Lower lobe of right lung (tissue), 2 donors: ENCODE measurements at regions not wholly inside any gene's neighbourhood (a gene's known extent, or its start where the extent isn't known, plus 50 kb on each side); places are given as distances from the start of the nearest gene placed in this dataset.

Experiments used
- ATAC-seq, 2 donors: fragments of 200-7000 bp; cut with Tn5 transposase; one replicate each; pipeline ENCODE4 v1.9.1; 2020 to 2022; ENCODE audit warnings: mild to moderate bottlenecking in 2 of 2, moderate library complexity in 2 of 2
- DNase-seq: peaks from one replicate; pipeline ENCODE4 v3.0.0-alpha.2; 2020
- H3K27ac ChIP-seq: fragments of 200-600 bp; one replicate; pipeline ENCODE4 v1.8.0; 2022
- H3K27me3 ChIP-seq: fragments of 200-600 bp; one replicate; pipeline ENCODE4 v1.8.0; 2022; ENCODE audit warnings: low read depth
- H3K36me3 ChIP-seq: fragments of 200-600 bp; one replicate; pipeline ENCODE4 v1.8.0; 2022; ENCODE audit warnings: mild to moderate bottlenecking
- H3K4me1 ChIP-seq: fragments of 200-600 bp; one replicate; pipeline ENCODE4 v1.8.0; 2022
- H3K4me3 ChIP-seq: fragments of 200-600 bp; one replicate; pipeline ENCODE4 v1.8.0; 2022; ENCODE audit warnings: mild to moderate bottlenecking
- H3K9me3 ChIP-seq: fragments of 200-600 bp; one replicate; pipeline ENCODE4 v1.8.0; 2022
- intact Hi-C: fragments of 100-400 bp; cut with DNase I; formaldehyde crosslinking; loops from one replicate; pipeline ENCODE4 v1.11.0; 2022
- TF ChIP-seq, protein P1 (sequence below): fragments of 200-600 bp; IDR thresholded peaks from one replicate; pipeline ENCODE4 v1.8.0; 2022; ENCODE audit warnings: antibody characterized with exemption, mild to moderate bottlenecking
- donor health status: DM: no; HTN: yes; CAD: no; lungs with severe emphysema.

DNA sequence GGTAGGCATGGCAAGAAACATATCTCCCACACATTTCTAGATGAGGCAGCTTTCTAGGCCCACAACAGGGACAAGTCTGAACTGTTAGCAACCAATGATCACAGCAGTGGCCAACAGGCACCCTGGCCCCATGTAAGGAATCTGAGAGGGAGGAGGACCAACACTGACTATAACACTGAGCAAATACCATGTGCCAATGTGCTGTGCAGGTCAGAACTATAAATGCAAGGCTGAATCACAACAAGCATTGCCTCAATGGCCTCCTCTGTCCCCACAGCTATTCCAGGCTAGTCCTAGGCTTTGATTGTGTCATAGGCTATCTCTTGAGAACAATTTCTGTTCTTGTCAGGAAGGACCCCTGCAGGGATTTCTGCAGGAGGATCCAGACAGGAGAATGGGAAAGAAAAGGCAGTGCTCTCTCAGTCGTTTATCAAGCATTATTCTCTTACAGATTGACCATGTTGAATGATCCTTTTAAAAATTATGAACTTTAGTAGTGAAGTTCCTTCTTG is 221.2 kb downstream of the TLE1 start:
- TF ChIP-seq, protein P1, sequence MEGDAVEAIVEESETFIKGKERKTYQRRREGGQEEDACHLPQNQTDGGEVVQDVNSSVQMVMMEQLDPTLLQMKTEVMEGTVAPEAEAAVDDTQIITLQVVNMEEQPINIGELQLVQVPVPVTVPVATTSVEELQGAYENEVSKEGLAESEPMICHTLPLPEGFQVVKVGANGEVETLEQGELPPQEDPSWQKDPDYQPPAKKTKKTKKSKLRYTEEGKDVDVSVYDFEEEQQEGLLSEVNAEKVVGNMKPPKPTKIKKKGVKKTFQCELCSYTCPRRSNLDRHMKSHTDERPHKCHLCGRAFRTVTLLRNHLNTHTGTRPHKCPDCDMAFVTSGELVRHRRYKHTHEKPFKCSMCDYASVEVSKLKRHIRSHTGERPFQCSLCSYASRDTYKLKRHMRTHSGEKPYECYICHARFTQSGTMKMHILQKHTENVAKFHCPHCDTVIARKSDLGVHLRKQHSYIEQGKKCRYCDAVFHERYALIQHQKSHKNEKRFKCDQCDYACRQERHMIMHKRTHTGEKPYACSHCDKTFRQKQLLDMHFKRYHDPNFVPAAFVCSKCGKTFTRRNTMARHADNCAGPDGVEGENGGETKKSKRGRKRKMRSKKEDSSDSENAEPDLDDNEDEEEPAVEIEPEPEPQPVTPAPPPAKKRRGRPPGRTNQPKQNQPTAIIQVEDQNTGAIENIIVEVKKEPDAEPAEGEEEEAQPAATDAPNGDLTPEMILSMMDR: no peak
- intact Hi-C loops: no loop called here
- Histone ChIP-seq H3K27ac (no peak overlapping the region), H3K4me1 (no peaks in the 10 kb centered on the region), H3K27me3 (no peaks in the 10 kb centered on the region), H3K9me3 (no peaks in the 10 kb centered on the region), H3K36me3 (no peaks in the 10 kb centered on the region), H3K4me3 (no peak overlapping the region)
- ATAC-seq: no peak
- DNase-seq: no peak

DNA sequence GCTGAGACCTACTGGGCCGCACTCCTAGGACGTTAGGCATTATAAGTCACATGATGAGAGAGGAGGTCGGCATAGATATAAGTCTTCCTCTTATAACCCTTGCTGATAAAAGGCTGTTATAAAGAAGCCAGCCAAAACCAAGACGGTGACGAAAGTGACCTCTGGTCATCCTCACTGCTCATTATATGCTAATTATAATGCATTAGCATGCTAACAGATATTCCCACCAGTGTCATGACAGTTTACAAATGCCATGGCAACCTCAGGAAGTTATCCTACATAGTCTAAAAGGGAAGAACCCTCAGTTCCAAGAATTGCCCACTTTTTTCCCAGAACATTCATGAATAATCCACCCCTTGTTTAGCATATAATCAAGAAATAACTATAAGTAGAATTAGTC is 222.4 kb downstream of the TLE1 start:
- intact Hi-C loops: no loop called here
- Histone ChIP-seq H3K9me3 (no peaks in the 10 kb centered on the region), H3K4me1 (no peaks in the 10 kb centered on the region), H3K4me3 (no peak overlapping the region), H3K27me3 (no peaks in the 10 kb centered on the region), H3K27ac (no peak overlapping the region), H3K36me3 (no peaks in the 10 kb centered on the region)
- TF ChIP-seq, protein P1: no peak
- ATAC-seq (no peak), DNase-seq (no peak)

DNA sequence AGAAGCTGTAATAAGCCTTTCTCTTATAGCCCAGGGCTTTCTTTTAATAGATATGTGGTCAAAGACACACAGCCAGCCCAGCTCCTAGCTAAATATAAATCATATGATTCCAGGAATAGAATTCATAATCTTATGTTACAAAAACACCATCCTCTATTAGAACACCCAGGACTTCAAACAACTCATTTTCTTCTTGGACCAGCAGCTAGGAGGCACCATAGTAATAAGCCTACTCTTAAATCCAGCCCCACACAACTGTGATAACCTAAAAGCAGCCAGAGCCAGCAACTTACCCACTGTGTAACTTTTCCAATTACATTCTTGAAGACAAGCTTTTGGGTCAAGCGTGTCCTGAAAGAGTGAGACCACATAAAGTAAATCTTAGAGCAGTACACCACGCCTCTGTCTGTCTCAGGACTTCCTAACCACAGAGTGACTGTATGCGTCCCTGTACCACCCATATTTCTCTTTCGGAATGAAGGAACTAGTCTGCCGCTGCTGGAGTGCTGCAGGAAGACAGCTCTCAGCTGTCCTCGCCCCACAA is 223.8 kb downstream of the TLE1 start:
- Histone ChIP-seq H3K27me3 (no peaks in the 10 kb centered on the region), H3K36me3 (no peaks in the 10 kb centered on the region), H3K4me3 (no peak overlapping the region), H3K9me3 (no peaks in the 10 kb centered on the region), H3K4me1 (no peaks in the 10 kb centered on the region), H3K27ac (no peak overlapping the region)
- DNase-seq: no peak
- intact Hi-C loops: no loop called here
- ATAC-seq: peak; percentile 36 to 62
- TF ChIP-seq, protein P1: no peak

DNA sequence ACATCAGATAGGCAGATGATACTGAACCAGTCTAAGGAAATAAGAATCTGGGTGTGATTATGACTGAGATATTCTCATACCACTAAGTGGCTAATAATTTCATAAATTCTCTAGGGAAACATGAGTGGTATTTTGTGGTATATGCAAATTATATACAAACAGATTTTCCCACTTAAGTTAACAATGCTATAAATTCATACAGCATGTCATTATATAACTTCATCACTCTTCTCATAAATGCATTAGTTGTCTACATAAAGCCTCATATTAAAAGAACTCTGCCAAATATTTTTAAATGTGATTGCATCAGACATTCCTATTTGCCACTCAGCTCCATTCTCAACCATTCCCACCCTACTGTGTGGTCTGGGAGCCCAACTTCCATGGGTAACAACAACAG is 226.5 kb downstream of the TLE1 start:
- intact Hi-C loops: no loop called here
- Histone ChIP-seq H3K9me3 (no peaks in the 10 kb centered on the region), H3K27me3 (no peaks in the 10 kb centered on the region), H3K4me3 (no peak overlapping the region), H3K27ac (no peak overlapping the region), H3K36me3 (no peaks in the 10 kb centered on the region), H3K4me1 (no peaks in the 10 kb centered on the region)
- DNase-seq (no peak), ATAC-seq (no peak)
- TF ChIP-seq, protein P1: no peak

DNA sequence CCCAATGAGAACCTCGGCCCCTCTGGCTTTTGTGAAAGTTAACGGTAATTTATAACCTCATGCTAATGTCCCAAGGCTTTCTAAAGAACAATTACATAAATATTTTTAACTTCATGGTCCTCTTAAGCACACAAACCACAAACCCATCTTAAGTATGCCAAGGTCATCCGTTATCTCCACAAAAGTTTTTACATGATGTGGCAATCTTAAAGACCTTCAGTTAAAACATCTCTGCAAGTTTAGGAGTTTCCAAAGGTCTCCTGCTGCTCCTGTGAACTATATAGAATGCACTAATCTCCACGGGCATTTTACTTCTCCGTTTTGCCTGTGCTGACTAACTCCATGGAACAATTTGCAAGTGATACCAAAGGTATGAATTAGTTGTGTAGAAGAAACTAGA is 228.2 kb downstream of the TLE1 start:
- intact Hi-C loops: no loop called here
- Histone ChIP-seq H3K27ac (no peak overlapping the region), H3K9me3 (no peaks in the 10 kb centered on the region), H3K36me3 (no peaks in the 10 kb centered on the region), H3K4me3 (no peak overlapping the region), H3K4me1 (no peaks in the 10 kb centered on the region), H3K27me3 (no peaks in the 10 kb centered on the region)
- no peak for DNase-seq
- TF ChIP-seq, protein P1: no peak
- ATAC-seq: no peak
